ENCODE measurements at regions not wholly inside any gene's neighbourhood (a gene's known extent, or its start where the extent isn't known, plus 50 kb on each side); places are given as distances from the start of the nearest gene placed in this dataset.

- no peak overlapping the region for H3K27ac Mint-ChIP-seq
Observed at GRCh38 chr2:21820271-21820670, 696.5 kb downstream of the TDRD15 start.

DNA sequence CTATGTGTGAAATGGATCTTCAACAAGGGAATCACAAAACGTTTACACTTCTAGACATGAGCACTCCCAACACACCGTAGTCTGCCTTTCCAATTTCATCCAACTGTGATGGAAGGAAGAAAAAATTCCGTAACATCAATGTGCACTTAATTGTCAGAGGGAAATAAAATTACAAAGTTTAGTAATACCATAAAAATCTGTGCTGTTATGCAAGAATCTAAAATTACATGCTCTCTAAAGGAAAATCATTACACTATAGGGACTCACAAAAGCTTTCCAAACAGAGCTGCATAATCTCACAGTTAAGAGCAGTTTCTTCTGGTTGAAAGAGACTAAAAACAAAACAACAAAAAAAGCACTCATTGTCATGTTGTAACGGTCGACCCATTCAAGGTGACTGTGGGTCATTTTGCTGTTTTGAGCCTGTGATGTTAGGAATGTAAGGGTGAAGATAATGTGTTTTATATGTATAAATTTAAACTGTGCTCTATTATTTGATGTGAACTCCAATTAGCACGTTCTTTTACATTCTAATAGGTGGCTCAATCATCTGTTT is 698.0 kb downstream of the TDRD15 start:
- TF ChIP-seq CTCF (conservative IDR thresholded peaks at IDR 0.05) = no peak
- no peak overlapping the region for H3K27ac Mint-ChIP-seq
- H3K27me3 Mint-ChIP-seq = no peaks in the 10 kb centered on the region
- no peaks in the 10 kb centered on the region for H3K9me3 Mint-ChIP-seq
- no peak overlapping the region for H3K4me3 Mint-ChIP-seq
- peaks cover 7% of the 10 kb centered on the region for H3K4me1 Mint-ChIP-seq (ENCODE audit: unreplicated experiment)
- no peaks in the 10 kb centered on the region for H3K36me3 Mint-ChIP-seq
- DNase-seq (ENCODE audit: extremely low spot score, unreplicated experiment) = no peak

More at GRCh38 chr2:21820271-21820670, 696.5 kb downstream of the TDRD15 start:
- H3K27me3 Mint-ChIP-seq = no peaks in the 10 kb centered on the region
- DNase-seq (ENCODE audit: extremely low spot score, unreplicated experiment) = no peak
- no peaks in the 10 kb centered on the region for H3K36me3 Mint-ChIP-seq
- no peak overlapping the region for H3K4me3 Mint-ChIP-seq
- TF ChIP-seq CTCF (conservative IDR thresholded peaks at IDR 0.05) = no peak
- peaks cover 7% of the 10 kb centered on the region for H3K4me1 Mint-ChIP-seq (ENCODE audit: unreplicated experiment)
- no peaks in the 10 kb centered on the region for H3K9me3 Mint-ChIP-seq

GRCh38 chr2:21822505-21822904 is 698.7 kb downstream of the TDRD15 start:
- H3K9me3 Mint-ChIP-seq = no peaks in the 10 kb centered on the region
- H3K27me3 Mint-ChIP-seq = no peaks in the 10 kb centered on the region
- TF ChIP-seq CTCF (conservative IDR thresholded peaks at IDR 0.05) = no peak
- H3K36me3 Mint-ChIP-seq = no peaks in the 10 kb centered on the region
- no peak for DNase-seq (ENCODE audit: extremely low spot score, unreplicated experiment)
- H3K4me3 Mint-ChIP-seq = no peak overlapping the region
- H3K27ac Mint-ChIP-seq = no peak overlapping the region
- H3K4me1 Mint-ChIP-seq (ENCODE audit: unreplicated experiment) = peaks cover 7% of the 10 kb centered on the region

DNA sequence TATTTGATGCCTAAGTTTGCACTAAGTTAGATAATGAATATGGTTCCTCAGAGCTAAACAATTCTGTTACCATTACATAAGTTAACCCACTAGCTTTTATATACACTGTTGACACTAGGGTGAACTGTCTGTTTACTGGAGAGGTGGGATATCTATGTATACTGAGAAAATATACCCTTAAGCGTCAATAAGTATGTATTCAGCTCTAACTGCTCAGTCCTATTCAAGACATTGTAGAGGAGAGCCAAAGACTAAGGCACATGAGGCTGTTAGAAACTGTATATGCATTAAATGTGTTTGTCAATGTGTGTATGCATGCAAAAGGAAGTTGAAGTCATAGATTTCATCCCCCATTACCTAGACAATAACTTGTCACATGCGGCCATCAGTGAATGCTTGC is 710.0 kb downstream of the TDRD15 start:
- no peaks in the 10 kb centered on the region for H3K36me3 Mint-ChIP-seq
- no peak for DNase-seq (ENCODE audit: extremely low spot score, unreplicated experiment)
- H3K4me3 Mint-ChIP-seq = no peak overlapping the region
- TF ChIP-seq CTCF (conservative IDR thresholded peaks at IDR 0.05) = no peak
- no peaks in the 10 kb centered on the region for H3K4me1 Mint-ChIP-seq (ENCODE audit: unreplicated experiment)
- H3K9me3 Mint-ChIP-seq = no peaks in the 10 kb centered on the region
- H3K27ac Mint-ChIP-seq = no peak overlapping the region
- no peaks in the 10 kb centered on the region for H3K27me3 Mint-ChIP-seq

DNA sequence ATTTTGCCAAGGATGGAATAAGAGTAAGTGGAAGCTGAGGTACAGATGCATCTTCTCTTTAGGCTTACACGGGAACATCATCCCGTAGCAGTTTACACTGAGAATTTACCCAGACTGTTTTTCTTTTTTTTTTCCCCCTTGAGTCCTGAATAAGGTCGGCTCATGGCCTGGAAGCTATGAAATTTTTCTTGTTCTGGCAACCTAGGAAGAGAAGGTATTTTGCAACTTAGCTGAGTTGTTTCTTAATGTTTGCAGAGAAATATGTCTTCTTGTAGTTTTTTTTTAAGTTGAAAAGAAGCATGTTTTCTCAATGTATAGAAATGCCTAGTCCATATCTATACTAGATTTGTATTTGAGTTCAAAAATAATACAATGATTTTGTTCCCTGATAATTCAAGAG is 712.5 kb downstream of the TDRD15 start:
- no peak for TF ChIP-seq CTCF (conservative IDR thresholded peaks at IDR 0.05)

DNA sequence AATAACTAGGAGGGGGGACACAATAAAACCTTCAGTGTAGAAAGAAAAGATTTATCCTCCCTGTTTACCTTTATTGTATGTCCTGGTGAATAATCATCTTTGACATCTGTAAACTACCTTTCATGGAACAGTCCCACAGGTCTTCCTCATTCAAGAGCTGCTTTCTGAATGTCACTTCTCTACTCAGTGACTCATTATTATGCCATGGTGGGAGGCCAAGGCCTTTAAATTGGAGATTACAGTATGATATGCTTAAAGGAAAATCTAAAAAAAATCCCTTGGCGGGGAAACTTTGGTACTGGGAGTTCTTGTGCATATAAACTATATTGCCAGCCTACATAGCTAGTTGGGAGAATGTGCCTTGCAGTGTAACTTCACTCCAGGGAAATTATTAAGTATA is 713.0 kb downstream of the TDRD15 start:
- DNase-seq (ENCODE audit: extremely low spot score, unreplicated experiment) = no peak
- no peak for TF ChIP-seq CTCF (conservative IDR thresholded peaks at IDR 0.05)
- Mint-ChIP-seq H3K4me1 (ENCODE audit: unreplicated experiment) (no peaks in the 10 kb centered on the region), H3K27me3 (no peaks in the 10 kb centered on the region), H3K9me3 (no peaks in the 10 kb centered on the region), H3K4me3 (no peak overlapping the region), H3K36me3 (no peaks in the 10 kb centered on the region), H3K27ac (no peak overlapping the region)

More for the DNA sequence above, 712.5 kb downstream of the TDRD15 start:
- no peaks in the 10 kb centered on the region for H3K27me3 Mint-ChIP-seq
- no peaks in the 10 kb centered on the region for H3K9me3 Mint-ChIP-seq
- no peak overlapping the region for H3K4me3 Mint-ChIP-seq
- no peak overlapping the region for H3K27ac Mint-ChIP-seq
- H3K4me1 Mint-ChIP-seq (ENCODE audit: unreplicated experiment) = no peaks in the 10 kb centered on the region
- DNase-seq (ENCODE audit: extremely low spot score, unreplicated experiment) = no peak
- H3K36me3 Mint-ChIP-seq = no peaks in the 10 kb centered on the region
